PC-3 (cell line): ENCODE measurements at regions not wholly inside any gene's neighbourhood (a gene's known extent, or its start where the extent isn't known, plus 50 kb on each side); places are given as distances from the start of the nearest gene placed in this dataset.

Experiments used
- EZH2 ChIP-seq: fragments of 300-600 bp; sonication (generic); IDR thresholded peaks from one replicate; pipeline ENCODE4 v1.6.1; 2017; ENCODE audit warnings: antibody characterized with exemption, mild to moderate bottlenecking, low read length; ENCODE audit not compliant: unreplicated experiment
- EZH2phosphoT487 ChIP-seq: fragments of 300-600 bp; sonication (generic); IDR thresholded peaks from 2 replicates; pipeline ENCODE4 v1.6.1; 2018; ENCODE audit warnings: mild to moderate bottlenecking, antibody characterized with exemption, low read length, borderline replicate concordance
- TF ChIP-seq, protein P1 (sequence below): fragments of 300-600 bp; sonication (generic); conservative IDR thresholded peaks from 2 replicates; pipeline ENCODE4 v1.5.1; 2017; ENCODE audit warnings: antibody characterized with exemption, low read depth, mild to moderate bottlenecking, low read length

DNA sequence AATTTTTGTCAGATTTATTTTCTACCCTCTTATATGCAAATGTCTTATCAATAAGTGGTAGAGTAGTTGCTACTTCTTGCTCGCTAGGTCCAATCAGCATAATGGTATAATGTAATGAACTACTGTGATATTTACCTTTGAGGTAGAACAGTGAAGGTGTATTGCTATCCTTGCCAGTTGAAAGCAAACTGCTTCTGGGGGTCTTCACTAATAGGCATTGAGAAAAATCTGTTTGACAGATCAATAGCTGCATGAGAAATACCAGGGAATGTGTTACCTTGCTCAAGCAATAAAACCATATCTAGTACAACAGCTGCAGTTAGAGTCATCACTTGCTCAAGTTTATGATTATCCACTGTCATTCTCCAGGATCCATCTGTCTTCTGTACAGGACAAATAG lies 50.1 kb upstream of the EFEMP1 start:
- TF ChIP-seq, protein P1, sequence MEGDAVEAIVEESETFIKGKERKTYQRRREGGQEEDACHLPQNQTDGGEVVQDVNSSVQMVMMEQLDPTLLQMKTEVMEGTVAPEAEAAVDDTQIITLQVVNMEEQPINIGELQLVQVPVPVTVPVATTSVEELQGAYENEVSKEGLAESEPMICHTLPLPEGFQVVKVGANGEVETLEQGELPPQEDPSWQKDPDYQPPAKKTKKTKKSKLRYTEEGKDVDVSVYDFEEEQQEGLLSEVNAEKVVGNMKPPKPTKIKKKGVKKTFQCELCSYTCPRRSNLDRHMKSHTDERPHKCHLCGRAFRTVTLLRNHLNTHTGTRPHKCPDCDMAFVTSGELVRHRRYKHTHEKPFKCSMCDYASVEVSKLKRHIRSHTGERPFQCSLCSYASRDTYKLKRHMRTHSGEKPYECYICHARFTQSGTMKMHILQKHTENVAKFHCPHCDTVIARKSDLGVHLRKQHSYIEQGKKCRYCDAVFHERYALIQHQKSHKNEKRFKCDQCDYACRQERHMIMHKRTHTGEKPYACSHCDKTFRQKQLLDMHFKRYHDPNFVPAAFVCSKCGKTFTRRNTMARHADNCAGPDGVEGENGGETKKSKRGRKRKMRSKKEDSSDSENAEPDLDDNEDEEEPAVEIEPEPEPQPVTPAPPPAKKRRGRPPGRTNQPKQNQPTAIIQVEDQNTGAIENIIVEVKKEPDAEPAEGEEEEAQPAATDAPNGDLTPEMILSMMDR = no peak
- TF ChIP-seq EZH2phosphoT487 (no peak), EZH2 (no peak)
